ENCODE measurements at regions not wholly inside any gene's neighbourhood (a gene's known extent, or its start where the extent isn't known, plus 50 kb on each side); places are given as distances from the start of the nearest gene placed in this dataset.

DNA sequence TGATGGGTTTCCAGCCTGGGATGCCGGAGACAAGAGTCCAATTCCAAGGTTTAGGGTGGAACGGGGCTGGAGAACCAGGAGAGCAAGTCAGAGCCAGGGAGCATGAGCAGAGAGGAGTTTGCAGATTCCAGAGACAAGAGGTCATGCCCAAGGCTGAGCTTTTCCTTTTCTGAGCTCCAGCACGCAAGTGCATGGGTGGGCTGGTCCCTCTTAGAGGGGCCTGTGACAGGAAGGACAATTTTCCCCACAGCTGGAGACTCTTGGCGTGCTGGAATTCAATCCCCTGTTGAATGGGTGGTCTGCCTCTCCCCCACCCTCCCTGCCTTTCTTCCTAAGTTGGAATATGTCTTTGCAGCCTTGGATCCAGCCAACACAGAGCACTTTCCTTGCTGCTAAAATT lies 431.9 kb downstream of the BCL11B start:
- no peak for DNase-seq (ENCODE audit: low read depth in 4 of 4, low spot score in 2 of 4)

- no peak for DNase-seq (ENCODE audit: low read depth in 4 of 4, low spot score in 2 of 4)
Measured at GRCh38 chr14:98840511-98840910, 431.5 kb downstream of the BCL11B start.

GRCh38 chr14:98844456-98844855 lies 427.5 kb downstream of the BCL11B start:
- no peak for DNase-seq (ENCODE audit: low read depth in 4 of 4, low spot score in 2 of 4)

GRCh38 chr14:98847521-98848468 lies 424.2 kb downstream of the BCL11B start:
- DNase-seq (ENCODE audit: low read depth in 4 of 4, low spot score in 2 of 4), result no peak

GRCh38 chr14:98853063-98853729 lies 418.8 kb downstream of the BCL11B start:
- DNase-seq (ENCODE audit: low read depth in 4 of 4, low spot score in 2 of 4), result no peak

- no peak for DNase-seq (ENCODE audit: low read depth in 4 of 4, low spot score in 2 of 4)
Measured at GRCh38 chr14:98855926-98856715, 415.9 kb downstream of the BCL11B start.

DNA sequence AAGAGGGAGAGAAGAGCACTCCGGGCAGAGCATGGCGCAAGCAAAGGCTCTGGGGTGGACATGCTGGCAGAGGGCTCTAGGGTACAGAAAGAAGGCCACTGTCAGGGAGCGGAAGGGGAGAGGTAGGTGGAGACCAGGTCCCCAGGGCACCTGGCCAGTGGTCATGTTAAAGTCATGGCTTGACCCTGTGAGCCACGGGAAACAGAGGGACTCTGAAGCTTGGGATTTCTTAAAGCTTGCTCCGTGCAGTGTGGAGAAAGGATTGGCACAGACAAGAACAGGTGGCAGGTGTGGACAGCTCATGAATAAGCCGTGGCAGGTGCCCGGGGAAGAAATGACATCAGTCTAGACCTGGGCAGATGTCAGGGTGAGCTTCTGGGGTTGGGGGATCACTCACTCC lies 413.8 kb downstream of the BCL11B start:
- no peak for DNase-seq (ENCODE audit: low read depth in 4 of 4, low spot score in 2 of 4)

DNA sequence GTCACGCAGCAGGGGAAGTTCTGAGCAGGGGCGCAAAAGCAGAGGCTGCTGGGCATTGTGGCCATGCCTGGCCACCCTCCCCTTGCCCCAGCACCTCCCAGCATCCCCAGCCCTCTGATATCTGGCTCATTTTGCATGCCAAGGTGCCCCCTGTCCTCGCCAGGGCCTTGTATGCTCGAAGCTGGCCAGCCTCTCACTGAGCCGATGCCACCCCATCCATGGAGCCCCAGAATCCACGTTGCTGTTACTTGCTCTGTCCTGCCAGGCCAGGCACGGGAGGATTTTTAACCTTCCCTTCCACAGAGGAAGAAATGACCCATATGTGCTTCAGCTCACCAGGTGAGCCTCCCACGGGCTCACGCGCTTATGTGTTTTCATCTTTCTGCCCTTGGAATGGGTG lies 413.4 kb downstream of the BCL11B start:
- DNase-seq (ENCODE audit: low read depth in 4 of 4, low spot score in 2 of 4), result no peak

GRCh38 chr14:98859301-98859700 lies 412.7 kb downstream of the BCL11B start:
- DNase-seq (ENCODE audit: low read depth in 4 of 4, low spot score in 2 of 4), result no peak

- DNase-seq (ENCODE audit: low read depth in 4 of 4, low spot score in 2 of 4), result no peak
Measured at GRCh38 chr14:98864211-98864610, 407.8 kb downstream of the BCL11B start.

GRCh38 chr14:98867146-98867545 lies 404.9 kb downstream of the BCL11B start:
- DNase-seq (ENCODE audit: low read depth in 4 of 4, low spot score in 2 of 4), result no peak

DNA sequence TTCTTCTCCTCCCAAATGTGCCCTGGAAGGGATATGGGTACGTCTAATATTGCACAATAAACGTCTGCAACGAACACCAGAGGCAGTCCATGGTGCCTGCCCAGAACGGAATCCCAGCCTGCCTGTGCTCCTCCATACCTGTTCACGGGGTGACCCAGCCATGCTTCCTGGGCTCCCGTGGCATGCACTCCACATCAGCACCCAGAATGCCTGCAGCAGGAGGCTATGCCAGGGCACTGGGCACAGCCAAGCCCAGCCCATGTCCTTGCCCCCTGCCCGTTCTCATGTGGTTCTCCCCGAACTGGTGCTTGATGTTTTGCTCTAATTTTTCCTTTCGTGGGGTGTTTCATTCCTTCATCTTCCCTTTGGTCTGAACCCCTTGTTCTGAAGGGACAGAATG lies 404.3 kb downstream of the BCL11B start:
- no peak for DNase-seq (ENCODE audit: low read depth in 4 of 4, low spot score in 2 of 4)

DNA sequence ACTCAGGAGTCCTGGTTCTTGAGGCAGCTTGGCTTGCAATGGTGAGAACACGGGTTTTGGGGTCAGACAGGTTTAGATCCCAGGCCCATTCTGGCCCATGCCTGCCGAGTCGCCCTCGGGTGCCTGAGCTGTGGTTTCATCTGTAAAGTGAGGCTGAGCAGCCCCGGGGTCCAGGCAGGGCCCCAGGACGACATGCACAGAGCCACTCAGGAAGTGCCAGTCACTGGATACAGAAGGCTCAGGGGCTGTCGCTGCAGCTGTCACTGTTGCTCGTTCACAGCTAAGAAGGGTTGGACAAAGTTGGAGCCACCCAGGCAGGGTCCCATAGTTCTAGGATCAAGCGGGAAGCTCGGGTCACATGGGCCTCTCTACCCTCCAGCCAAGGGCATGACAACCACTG lies 403.1 kb downstream of the BCL11B start:
- DNase-seq (ENCODE audit: low read depth in 4 of 4, low spot score in 2 of 4), result no peak

DNA sequence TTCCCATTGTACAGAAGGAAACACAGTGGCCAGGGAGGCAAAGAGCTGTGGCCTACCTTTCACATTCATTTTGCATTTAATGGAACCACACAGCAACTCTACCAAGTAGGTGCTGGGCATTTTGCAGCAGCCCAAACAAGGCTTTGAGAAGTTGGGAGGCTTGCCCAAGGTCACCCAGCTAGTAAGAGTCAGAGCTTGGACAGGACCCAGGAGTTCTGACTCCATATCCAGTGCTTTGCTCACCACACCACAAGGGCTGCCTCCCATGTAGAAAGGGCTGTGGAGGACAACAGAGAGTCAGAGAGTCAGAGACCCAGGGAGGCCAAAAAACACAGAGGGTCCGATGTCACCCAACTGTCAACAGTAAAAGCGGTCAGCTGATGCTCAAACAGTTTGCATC lies 400.2 kb downstream of the BCL11B start:
- DNase-seq (ENCODE audit: low read depth in 4 of 4, low spot score in 2 of 4), result peak in 1 of 4 donors; percentile 14

GRCh38 chr14:98877065-98877464 lies 394.9 kb downstream of the BCL11B start:
- DNase-seq (ENCODE audit: low read depth in 4 of 4, low spot score in 2 of 4), result no peak

DNA sequence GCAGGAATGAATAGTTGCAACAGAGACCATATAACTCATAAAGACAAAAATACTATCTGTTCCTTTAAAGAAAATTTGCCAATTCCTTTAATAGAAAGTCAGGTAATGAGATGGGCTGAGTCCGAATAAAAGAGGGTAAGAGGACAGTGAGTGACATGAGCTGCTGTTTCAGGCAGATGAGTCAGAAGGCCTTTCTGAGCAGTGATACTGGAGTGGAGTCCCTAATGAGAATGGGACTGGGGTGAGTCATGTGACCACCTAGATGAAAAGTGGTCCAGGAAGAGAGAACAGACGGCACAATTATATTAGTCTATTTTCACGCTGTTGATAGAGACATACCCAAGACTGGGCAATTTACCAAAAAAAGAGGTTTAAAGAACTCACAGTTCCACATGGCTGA lies 393.7 kb downstream of the BCL11B start:
- DNase-seq (ENCODE audit: low read depth in 4 of 4, low spot score in 2 of 4), result no peak

DNA sequence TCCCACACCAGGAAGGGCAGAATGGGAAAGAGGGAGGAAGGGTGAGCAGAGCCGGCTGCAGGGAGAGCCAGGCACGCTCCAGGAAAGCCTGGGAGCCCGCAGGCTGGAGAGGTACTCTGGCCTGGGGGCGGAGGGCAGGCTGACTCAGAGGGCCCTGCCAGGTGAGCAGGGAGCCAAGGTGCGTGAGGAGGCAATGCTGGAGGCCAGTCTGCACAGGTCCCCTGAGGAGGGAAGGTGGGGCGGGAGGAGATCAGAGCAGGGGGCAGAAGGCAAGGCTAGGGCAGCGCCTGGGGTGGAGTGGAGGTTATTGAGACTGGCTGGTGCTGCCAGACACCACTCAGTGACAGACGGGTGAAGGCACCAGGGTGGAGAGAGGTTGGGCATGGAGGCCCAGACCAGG lies 385.0 kb downstream of the BCL11B start:
- DNase-seq (ENCODE audit: low read depth in 4 of 4, low spot score in 2 of 4), result no peak

DNA sequence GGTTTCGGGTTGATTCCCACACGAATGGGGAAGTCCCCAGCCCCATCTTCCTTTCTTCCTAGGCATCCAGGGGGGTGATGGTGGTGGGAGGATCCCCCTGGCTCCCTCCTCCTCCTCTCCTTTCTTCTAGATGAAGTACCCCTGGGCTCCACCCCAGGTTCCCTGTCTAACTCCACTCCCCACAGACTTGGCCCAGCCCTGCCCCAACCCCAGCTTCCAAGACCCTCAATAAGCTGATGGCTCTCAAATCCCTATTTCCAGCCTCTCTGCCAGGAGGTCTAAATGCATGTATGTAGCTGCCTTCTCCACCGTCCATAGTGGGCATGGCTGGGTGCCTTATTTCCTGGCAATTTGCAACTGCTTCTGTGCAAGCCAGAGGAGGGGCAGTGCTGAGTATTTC lies 383.7 kb downstream of the BCL11B start:
- DNase-seq (ENCODE audit: low read depth in 4 of 4, low spot score in 2 of 4), result no peak

- no peak for DNase-seq (ENCODE audit: low read depth in 4 of 4, low spot score in 2 of 4)
Measured at GRCh38 chr14:98888927-98889835, 382.8 kb downstream of the BCL11B start.

DNA sequence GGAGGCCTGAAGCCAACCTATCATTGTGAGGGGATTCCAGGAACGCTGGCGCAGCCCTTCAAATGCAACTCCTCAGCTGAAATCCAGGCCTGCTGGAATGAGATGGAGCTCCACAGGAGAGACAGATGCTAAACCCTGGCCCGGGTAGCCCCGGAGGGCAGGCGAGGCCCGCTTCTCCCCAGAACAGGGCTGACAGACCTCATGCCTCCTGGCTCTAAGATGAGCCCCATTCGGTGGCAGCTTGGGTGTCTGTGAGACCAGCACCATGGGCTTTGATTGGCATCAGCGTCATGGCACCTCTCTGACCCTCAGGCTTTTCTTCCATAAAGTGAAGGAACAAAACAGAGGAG lies 382.2 kb downstream of the BCL11B start:
- no peak for DNase-seq (ENCODE audit: low read depth in 4 of 4, low spot score in 2 of 4)

Data from left renal cortex interstitium (tissue), 4 donors.